Head of caudate nucleus (tissue), 42 donors: ENCODE measurements at regions not wholly inside any gene's neighbourhood (a gene's known extent, or its start where the extent isn't known, plus 50 kb on each side); places are given as distances from the start of the nearest gene placed in this dataset.

Experiments used
- DNase-seq, 42 donors: peaks; one replicate each; pipeline versions ENCODE4 v3.0.0 to v3.0.0-alpha.2; 2020 to 2021; ENCODE audit warnings: mixed read lengths in 7 of 42
- intact Hi-C: fragments of 100-400 bp; cut with DNase I; formaldehyde crosslinking; loops from one replicate; pipeline ENCODE4 v1.15.0; 2022

DNA sequence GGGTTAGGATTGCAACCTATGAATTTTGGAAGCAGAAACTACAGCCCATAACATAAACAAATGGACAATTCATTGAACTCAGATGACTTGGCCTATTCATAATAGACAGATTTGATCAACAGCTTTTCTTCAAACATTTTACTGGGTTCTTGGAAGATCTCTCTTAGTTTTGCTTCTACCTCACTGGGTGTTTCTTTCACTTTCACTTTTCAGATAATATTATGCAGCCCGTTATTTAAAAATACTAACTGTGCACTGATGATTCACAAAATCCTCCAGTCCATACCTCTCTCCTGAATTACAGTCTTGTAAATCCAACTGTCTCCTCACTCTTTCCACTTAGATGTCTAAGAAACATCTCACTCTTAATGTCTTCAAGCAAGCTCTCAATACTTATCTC, 183.5 kb upstream of the IRX1 start:
- no peak for DNase-seq
- intact Hi-C loops = no loop called here

DNA sequence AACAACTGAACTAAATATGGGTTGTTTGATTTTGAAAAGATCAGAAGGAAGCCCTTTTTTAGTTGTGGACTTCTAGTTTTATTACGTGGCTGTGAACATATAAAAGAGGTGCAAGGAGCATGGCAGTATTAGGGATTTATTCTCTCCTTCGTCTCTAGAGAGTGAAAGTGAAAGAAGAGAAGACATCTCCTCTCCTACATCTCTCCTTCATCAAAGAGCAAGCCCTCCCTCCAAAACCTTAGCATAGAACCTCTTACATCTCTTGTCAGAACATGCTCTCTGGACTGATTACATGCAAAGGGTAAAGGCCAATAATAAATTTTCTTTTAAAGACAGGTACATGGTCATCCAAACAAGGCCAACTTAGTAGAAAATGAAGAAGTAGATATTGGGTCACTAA, 184.3 kb upstream of the IRX1 start:
- intact Hi-C loops = no loop called here
- no peak for DNase-seq

DNA sequence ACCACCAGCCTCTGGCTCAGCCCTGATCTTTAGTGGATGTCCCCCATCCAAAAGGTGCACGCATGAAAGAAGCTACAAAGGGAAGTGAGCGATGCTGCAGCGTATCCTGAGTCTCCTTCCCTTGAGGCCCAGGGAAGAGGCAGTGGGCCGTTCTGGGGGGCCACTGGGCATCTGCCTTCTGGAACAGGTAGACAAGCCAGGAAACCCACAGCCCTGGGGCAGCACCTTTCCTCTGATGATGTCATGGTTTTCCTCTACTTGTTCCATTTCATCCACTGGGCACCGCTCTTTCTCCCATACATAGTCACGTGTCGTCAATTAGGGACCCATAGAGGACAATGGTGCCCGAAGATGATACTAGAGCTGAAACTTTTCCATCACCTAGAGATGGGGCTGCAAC, 194.0 kb upstream of the IRX1 start:
- intact Hi-C loops = no loop called here
- peak in 1 of 42 donors; percentile 13 for DNase-seq

DNA sequence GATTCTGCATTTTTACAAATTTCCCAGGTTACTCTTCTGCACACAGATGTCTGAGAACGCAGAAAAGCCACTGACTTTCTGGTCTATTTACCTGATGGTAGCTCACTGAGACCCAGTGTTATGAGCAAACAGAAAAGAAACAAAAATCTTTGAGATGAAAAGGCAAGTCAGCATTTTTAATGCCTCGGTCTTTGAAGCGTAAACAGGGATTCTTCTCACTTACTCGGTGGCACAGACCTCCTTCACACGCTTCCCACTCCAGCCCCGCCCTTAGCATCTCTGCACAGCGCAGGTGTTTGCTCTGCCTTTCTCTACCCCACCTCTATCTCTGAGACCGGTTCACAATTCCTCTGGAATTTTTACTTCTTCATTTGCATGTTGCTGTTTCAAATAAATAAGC, 195.0 kb upstream of the IRX1 start:
- intact Hi-C loops = no loop called here
- peak in 2 of 42 donors; percentile 21 to 28 for DNase-seq

DNA sequence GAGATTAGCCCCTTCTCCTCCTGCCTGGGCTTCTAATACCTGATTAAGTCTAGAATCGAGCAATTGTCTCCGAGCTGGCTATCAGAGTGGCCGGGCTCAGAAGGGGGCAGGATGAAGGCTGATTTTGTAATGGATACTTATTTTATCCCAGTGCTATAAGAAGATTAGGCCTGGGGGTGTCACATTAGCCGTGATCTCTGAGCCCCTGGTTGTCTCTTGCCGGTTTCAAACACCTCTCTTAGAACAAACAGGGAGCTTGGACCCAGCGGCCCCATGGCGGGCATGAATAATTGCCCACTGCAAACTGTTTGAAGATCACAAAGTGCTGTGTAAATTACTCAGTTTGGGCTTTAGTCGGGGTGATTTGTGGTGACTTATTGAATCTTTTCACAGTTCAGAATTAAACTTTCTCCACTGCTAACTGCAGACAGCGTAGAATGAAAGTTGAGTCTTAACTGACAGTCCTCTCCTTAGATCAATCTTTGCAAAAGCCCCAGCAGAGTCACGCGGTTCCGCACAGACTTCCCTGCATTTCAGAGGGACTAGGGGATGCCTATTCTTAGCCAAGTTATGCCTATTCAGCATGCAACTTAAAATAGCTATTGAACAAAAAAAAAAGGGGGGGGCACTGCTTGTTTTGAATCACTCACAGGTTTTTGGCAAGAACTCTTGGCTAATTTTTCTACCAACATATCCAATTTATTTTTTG, 200.6 kb upstream of the IRX1 start:
- peak in 3 of 42 donors; percentile 10 to 47 (median 39) for DNase-seq
- intact Hi-C loops = no loop called here

DNA sequence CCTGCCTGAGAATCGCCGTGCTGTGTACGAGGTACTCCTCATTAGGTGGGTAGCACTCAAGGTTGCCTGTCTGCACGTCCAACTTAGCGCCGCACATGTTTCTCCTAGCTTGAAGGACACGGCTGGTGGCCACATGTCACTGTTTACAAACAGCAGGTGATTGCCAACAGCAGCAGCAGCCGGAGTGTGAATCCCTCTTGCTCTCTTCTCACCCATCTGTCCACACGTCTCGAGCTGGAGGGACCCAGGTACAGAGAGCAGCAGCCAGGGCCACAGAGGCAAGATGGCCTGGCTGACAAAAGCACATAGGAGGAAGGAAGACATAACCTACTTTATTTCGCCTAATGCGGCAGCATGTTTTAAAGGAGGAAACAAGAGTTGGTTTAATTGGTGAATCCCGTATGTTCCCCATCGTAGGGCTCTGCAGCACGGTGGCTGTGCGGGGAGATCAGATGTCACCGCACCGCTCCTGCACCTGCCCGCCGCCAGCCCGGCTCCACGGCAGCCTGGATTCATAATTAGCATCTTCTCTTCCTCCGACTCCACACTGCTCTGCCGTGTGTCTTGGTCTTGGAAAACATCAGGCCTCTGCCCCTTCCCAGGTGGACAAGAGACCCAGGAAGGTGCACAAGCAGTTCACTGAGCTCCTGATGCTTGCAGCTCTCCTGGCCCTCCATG, 201.6 kb upstream of the IRX1 start:
- intact Hi-C loops = no loop called here
- DNase-seq = peak in 2 of 42 donors; percentile 25 to 38

DNA sequence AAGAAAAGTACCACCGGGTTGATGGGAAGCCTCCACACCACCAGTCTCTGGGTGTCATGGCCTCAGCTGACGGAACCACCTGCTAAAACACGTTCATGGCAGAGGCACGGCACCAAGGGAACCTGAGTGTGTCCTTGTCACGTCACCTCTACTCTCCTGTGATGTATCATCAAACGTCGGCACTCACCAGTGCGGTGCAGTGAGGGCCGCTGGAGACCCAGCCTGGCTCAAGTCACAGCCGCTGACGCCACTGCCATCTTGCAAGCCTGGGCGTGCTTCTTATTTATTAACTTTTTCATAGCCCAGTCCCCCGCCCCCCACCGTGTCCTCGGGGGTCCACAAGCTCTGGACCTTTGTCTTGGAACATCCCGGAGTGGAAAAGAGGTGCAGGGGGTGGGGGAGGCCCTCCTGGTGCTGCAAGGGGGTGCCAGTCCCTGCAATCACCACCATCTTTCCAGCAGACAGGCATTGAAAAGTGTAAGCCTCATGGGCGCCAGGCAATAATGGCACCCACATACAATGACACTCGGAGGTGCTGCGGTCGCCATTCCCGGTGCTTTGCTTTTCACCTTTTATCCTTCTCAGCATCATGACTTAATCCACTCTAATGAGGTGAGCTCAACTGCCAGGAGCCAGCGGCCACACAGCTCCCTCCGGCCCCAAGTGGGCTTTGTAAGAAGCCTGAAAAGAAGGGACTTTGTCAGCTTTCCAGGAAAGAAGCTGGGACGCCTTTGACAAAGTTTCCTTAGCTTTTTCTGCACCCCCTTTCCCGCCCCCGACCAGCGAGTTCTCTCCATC, 202.3 kb upstream of the IRX1 start:
- intact Hi-C loops = no loop called here
- peak in 2 of 42 donors; percentile 26 to 31 for DNase-seq

DNA sequence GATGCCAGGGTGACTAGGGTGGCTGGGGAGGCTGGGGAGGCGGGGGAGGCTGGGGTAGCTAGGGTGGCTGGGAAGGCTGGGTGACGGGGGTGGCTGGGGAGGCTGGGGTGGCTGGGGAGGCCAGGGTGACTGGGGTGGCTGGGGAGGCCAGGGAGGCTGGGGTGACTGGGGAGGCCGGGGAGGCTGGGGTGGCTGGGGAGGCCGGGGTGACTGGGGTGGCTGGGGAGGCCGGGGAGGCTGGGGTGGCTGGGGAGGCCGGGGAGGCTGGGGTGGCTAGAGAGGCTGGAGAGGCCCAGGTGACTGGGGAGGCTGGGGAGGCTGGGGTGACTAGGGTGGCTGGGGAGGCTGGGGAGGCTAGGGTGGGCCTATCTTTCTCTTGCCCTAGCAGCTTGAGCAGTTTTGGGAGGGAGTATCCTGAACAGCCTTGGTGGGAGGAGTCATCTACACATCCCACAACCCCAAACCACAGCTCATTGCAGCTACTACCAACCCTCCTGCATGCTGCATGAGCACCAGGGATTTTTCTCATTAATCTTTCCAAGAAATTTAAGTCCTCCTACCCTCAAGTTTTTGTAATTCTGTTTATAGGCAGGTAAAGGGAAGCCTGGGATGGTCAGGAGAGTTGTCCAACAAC, 203.2 kb upstream of the IRX1 start:
- intact Hi-C loops = no loop called here
- DNase-seq = peak in 2 of 42 donors; percentile 35 to 42

DNA sequence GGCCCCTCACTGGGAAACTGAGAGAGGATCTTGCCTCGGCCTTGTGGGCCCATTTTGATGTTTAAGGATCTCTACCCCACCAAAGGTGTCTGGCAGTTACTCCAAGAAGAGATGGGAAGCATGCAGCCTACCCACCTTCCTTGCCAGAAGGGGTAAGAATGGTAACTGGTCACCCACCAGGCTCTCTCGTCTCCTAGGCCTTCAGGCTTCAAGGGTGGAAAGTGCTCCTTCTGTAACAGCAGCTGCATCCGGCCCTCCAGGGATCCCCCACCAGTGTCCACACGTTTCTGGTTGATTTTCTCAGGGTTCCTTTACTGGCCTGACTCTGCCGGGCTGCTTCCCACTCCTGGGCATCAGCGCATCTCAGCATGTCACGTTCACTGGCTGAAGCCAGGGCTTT, 204.4 kb upstream of the IRX1 start:
- intact Hi-C loops = no loop called here
- peak in 1 of 42 donors; percentile 23 for DNase-seq

DNA sequence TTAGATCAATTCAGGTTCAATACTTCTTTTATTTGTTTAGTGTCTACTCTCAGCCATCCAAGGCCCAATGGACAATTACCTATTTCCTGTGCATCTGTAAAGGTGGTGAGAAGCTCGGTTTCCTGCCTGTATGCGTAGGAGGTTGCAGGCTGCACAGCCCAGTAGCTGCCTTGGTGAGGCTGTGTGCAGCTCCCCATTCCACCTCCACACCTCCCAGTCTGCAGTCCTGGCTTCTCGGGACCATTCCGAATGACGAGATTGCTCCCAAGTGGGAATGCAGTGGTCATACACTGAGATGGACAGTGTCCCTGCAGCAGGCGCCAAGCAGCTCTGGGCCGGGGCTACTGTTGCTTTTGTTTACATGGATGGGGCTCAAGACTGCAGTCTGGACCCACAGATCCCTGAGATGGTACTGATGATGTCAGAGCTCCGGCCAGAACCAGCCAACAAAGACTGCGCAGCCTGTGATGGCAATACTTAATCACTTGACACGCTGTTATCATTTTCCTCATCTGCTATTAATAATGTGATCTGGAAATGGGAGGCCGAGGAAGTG, 206.1 kb upstream of the IRX1 start:
- intact Hi-C loops = no loop called here
- DNase-seq = peak in 15 of 42 donors; percentile 9 to 62 (median 32)

DNA sequence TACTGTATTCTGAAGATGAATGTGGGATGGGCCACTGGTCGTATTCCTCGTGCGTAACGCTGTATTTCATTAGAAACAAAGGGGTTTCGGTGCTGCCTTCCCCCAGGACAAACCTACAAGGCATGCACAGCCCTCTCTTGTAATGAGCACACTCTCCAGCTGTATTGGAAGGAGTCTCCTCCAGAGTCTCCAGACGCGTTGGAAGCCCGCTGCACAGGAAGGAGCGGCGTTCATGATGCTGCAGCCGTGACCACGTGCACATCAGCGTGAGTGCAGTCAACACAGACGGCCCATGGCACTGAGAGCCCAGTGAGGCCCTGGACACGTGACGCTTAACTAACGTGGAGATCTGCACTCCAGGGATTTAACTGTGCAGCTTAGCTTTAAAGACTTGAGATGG, 209.0 kb upstream of the IRX1 start:
- DNase-seq = peak in 1 of 42 donors; percentile 18
- intact Hi-C loops = no loop called here

DNA sequence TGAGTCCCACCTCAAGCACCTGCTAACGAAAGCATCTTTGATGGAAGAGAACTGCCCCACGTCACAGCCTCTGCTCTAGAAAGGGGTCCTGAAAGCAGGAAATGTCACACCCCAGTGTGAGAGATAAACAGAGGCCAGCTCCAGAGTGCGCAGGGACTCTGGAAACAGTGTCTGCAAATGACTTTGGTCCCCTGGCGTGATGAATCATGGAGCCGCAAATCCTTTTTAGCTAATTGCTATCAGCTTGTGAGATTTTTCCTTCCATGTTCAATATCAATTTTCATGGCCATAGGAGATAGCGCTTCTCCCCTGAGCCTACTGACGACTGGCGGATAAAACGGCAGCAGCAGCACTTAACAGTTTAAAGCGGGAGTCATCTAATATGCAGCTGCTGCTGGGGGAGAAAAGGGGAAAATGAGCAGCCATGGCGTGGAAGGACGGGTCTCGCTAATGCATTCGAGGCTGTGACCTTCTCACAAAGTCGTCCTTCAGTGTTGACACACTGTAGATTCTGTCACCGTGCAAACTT, 209.6 kb upstream of the IRX1 start:
- DNase-seq = peak in 2 of 42 donors; percentile 5 to 32
- intact Hi-C loops = no loop called here

DNA sequence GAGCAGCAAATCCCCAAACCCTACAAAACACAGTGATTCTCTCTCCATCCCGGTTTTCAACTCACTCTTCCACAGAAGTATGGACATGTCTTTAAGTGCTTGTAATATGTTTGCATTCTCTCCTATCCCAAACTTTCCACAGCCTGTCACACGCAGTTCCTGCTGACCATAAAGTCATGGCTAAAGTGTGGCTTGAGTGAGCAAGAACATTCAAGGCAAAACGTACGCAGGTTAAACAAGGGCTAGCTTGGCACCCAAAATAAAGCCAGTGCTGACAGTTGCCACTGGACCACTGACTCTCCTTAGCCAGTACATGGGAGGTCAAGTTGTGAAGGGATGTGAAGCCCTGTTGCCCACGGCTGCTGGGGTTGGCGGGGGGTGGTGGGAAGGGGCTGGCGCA, 211.1 kb upstream of the IRX1 start:
- DNase-seq = peak in 1 of 42 donors; percentile 2
- intact Hi-C loops = no loop called here

DNA sequence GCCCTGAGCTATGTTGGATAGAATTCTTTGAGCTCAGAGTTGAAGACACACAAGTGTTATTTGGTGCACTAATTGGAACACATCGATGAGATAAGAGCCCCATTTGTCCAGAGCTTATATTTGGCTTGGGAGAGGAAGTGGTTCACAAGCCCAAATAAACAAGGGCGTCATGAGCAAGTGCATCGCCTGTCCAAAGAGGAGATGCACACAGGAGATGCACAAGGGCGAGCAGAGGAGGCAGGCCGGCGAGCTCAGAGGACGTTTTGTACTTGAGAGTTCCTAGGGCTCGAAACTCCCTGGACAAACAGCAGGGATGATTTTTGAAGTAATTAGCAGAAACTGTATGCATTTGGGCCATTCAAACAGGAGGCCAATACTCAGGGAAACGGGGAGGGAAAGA, 212.8 kb upstream of the IRX1 start:
- peak in 2 of 42 donors; percentile 28 to 32 for DNase-seq
- intact Hi-C loops = no loop called here

DNA sequence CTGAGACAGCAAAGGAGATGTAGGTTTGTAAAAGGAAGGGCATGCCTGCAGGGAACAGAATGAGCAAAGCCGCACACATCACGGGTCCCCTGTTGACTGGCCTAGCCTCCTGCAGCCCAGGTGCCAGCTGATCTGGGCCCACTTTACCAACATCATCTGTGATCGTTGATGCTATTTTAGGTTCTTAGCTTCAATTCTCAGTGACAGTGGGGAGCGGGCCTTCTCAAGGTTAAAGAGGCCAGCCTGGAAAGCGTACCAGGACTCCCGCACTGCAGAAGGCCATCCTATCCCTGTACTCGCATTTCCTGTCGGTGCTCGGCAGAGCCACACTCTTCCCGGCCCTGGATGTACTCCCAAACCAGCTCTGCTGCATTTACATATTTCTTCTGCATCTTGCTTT, 213.5 kb upstream of the IRX1 start:
- intact Hi-C loops = no loop called here
- peak in 1 of 42 donors; percentile 18 for DNase-seq

DNA sequence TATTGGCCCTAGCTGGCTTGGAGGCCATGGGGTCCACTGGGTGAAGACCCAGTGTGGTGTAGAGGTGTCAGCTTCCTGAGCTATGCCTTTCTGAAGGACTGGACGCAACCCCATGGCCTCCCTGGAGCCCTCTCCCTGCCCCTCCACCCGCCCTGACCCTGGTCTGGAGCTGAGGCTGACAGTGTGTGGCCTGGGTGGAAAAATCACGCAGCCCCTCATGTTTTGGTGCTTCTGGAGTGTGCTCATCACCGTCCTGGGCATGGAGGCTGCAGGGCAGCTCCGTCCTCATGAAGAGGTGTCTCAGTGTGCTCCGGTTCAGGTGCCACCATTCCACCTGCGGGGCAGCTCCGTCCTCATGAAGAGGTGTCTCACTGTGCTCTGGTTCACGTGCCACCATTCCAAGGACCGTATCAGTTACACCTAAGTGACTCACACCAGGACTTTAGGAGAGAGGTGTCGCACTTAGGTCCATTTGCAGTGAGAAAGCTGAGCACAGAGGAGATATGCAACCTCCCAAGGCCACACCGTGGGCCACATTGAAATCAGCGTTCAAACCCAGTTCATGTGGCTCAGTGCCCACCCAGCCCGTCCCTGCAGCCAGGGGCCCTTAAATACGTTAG, 214.3 kb upstream of the IRX1 start:
- intact Hi-C loops = no loop called here
- DNase-seq = peak in 1 of 42 donors; percentile 14

DNA sequence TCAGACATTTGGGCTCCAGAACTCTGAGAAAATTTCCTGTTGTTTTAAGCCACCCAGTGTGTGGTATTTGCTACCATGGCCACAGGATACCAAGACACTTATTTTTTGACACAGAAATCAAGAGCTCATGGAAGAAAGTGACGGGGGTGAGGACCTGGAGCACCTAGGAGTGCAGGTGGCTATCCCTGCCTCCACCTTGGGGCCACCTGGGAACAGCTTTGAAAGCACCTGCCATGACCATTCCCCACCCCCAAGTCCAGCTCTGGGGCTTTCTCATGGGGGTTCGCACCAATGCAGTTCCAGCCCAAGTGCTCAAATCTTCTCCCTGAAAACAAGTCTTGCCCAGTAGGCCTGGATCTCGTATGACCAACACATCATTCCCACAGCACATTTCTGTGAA, 214.9 kb upstream of the IRX1 start:
- peak in 1 of 42 donors; percentile 17 for DNase-seq
- intact Hi-C loops = no loop called here

DNA sequence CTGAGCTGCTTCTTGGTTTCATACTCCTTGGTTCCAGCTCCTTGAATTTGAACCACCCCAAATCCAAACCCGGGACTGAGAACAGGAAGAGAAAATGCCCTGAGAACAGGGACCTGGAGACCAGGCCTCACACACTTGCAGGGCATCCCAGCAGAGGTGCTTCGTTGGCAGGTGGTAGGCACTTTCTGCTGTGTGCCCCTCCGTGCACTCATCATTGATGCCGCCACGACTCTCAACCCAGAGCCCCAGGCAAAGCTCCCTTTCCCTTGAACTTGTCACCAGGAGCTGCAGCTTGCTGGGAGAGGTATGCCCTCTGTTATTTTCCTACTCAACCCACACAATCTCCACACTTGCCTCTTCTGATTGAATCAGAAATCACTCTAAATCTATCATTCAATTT, 217.8 kb upstream of the IRX1 start:
- intact Hi-C loops = no loop called here
- DNase-seq = peak in 5 of 42 donors; percentile 10 to 36 (median 31)

DNA sequence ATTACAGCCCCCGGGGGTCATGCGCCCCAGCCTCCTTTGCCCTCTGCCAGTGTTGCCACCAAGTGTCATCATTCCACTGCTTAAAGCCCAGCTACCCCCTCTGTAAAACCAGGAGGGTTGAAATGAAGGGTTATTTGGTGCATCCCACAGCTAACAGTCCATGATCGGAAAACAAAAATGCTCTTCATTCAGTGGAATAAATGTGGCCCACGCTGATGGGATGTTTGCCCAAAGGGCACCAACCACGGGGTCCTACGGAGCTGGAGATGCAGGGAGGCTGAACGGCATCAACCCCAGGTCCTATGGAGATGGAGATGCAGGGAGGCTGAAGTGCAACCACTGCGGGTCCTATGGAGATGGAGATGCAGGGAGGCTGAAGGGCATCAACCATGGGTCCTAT, 218.5 kb upstream of the IRX1 start:
- peak in 2 of 42 donors; percentile 13 to 30 for DNase-seq
- intact Hi-C loops = no loop called here
